ENCODE measurements at regions not wholly inside any gene's neighbourhood (a gene's known extent, or its start where the extent isn't known, plus 50 kb on each side); places are given as distances from the start of the nearest gene placed in this dataset.

DNA sequence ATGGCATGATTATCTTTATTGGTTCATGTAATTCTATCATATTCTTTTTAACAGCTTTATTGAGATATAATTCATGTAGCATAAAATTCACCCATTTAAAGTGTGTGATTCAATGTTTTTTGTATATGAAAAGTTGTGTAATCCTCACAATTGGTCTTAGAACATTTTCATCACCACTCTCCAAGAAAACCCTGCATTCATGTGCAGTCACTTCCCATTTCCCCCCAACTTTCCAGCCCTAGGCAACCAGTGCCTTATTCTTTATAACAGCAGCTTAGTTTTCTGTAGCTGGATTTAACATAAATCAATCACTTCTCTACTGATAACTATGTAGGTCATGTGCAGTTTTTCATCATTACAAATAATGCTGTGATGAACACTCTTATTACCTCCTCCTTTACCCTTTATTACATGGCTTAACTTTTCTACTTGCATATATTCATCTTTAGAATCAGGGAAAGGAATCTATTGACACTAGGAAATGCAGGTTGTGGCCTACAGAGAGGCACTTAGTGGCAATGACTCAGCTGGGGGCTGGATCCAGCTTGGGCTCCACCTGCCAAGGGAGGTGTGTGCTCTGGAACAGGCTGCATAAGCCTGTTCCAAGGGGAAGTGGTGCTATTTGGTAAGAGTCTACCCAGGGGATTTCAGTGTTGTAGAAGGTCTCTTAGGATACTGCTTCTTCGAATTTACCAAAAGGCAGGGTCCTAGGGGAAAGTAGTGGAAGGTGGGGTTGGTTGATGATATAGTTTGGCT is 89.1 kb downstream of the ETAA1 start:
- Mint-ChIP-seq H3K36me3 (ENCODE audit: low read depth) (no peaks in the 10 kb centered on the region; the same call in 2 of the 3 replicates), H3K9me3 (no peaks in the 10 kb centered on the region; the same call in 2 of the 3 replicates), H3K27me3 (ENCODE audit: insufficient read depth, low read depth, poor library complexity) (no peaks in the 10 kb centered on the region), H3K4me3 (no peak overlapping the region), H3K4me1 (peaks cover 4% of the 10 kb centered on the region; the same call in 1 of the 3 replicates), H3K27ac (no peak overlapping the region)
- H2AFZ ChIP-seq, result no peak overlapping the region
- no peak overlapping the region for H3K4me3 ChIP-seq
- TF ChIP-seq ETS1 (IDR thresholded peaks at IDR 0.05) (no peak), NANOG (IDR thresholded peaks at IDR 0.05; ENCODE audit: borderline replicate concordance) (no peak), ZNF462 (CRISPR knock-in tag; IDR thresholded peaks at IDR 0.05) (no peak), ZNF114 (CRISPR knock-in tag; IDR thresholded peaks at IDR 0.05) (no peak), REST (IDR thresholded peaks at IDR 0.05; ENCODE audit: unreplicated experiment) (no peak), ZNF331 (CRISPR knock-in tag; IDR thresholded peaks at IDR 0.05; ENCODE audit: low read depth) (no peak), JUNB (IDR thresholded peaks at IDR 0.05; ENCODE audit: unreplicated experiment) (no peak), STAT1 (IDR thresholded peaks at IDR 0.05; ENCODE audit: unreplicated experiment) (no peak), CREB1 (CRISPR knock-in tag; IDR thresholded peaks at IDR 0.05; ENCODE audit: low read depth) (no peak), POLR2AphosphoS5 (IDR thresholded peaks at IDR 0.05; ENCODE audit: low read depth) (no peak), EZH2 (IDR thresholded peaks at IDR 0.05; ENCODE audit: low read depth, unreplicated experiment) (no peak), EZH2phosphoT487 (IDR thresholded peaks at IDR 0.05; ENCODE audit: unreplicated experiment) (no peak)
- TF ChIP-seq, protein P1, sequence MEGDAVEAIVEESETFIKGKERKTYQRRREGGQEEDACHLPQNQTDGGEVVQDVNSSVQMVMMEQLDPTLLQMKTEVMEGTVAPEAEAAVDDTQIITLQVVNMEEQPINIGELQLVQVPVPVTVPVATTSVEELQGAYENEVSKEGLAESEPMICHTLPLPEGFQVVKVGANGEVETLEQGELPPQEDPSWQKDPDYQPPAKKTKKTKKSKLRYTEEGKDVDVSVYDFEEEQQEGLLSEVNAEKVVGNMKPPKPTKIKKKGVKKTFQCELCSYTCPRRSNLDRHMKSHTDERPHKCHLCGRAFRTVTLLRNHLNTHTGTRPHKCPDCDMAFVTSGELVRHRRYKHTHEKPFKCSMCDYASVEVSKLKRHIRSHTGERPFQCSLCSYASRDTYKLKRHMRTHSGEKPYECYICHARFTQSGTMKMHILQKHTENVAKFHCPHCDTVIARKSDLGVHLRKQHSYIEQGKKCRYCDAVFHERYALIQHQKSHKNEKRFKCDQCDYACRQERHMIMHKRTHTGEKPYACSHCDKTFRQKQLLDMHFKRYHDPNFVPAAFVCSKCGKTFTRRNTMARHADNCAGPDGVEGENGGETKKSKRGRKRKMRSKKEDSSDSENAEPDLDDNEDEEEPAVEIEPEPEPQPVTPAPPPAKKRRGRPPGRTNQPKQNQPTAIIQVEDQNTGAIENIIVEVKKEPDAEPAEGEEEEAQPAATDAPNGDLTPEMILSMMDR (conservative IDR thresholded peaks at IDR 0.05; ENCODE audit: low read depth in 2 of 2), result no peak
- no peaks in the 10 kb centered on the region for H3K36me3 ChIP-seq (ENCODE audit: insufficient read depth)
- no peaks in the 10 kb centered on the region for H3K27me3 ChIP-seq (ENCODE audit: insufficient read depth)
- no peak overlapping the region for H3K27ac ChIP-seq (ENCODE audit: low read depth)
- no peaks in the 10 kb centered on the region for H3K4me1 ChIP-seq (ENCODE audit: insufficient read depth)
- no peaks in the 10 kb centered on the region for H4K20me1 ChIP-seq (replicated peaks; ENCODE audit: insufficient read depth)
- peaks cover 15% of the 10 kb centered on the region for H3K9me2 ChIP-seq (ENCODE audit: insufficient read depth)
- no peak overlapping the region for H3K4me2 ChIP-seq
- no peaks in the 10 kb centered on the region for H3F3A ChIP-seq (replicated peaks; ENCODE audit: low read depth)
- DNase-seq (ENCODE audit: low spot score) (no peak), ATAC-seq (no peak)
- H3K79me2 ChIP-seq (replicated peaks; ENCODE audit: insufficient read depth), result no peaks in the 10 kb centered on the region
